ENCODE measurements at regions not wholly inside any gene's neighbourhood (a gene's known extent, or its start where the extent isn't known, plus 50 kb on each side); places are given as distances from the start of the nearest gene placed in this dataset.

- no peak for DNase-seq
Measured at GRCh38 chr13:99911965-99912566, 59.5 kb downstream of the ZIC5 start.

GRCh38 chr13:99911069-99911964, 60.2 kb downstream of the ZIC5 start:
- DNase-seq: no peak

- DNase-seq: no peak
Measured at GRCh38 chr13:99909836-99910619, 61.5 kb downstream of the ZIC5 start.

GRCh38 chr13:99909097-99909835, 62.3 kb downstream of the ZIC5 start:
- no peak for DNase-seq

GRCh38 chr13:99908140-99908803, 63.3 kb downstream of the ZIC5 start:
- no peak for DNase-seq

- no peak for DNase-seq
Measured at GRCh38 chr13:99907627-99908026, 63.9 kb downstream of the ZIC5 start.

GRCh38 chr13:99907038-99907437, 64.5 kb downstream of the ZIC5 start:
- no peak for DNase-seq

- DNase-seq: no peak
Measured at GRCh38 chr13:99905814-99906213, 65.8 kb downstream of the ZIC5 start.

- no peak for DNase-seq
Measured at GRCh38 chr13:99905224-99905623, 66.3 kb downstream of the ZIC5 start.

- DNase-seq: no peak
Measured at GRCh38 chr13:99903140-99903539, 68.4 kb downstream of the ZIC5 start.

- DNase-seq: no peak
Measured at GRCh38 chr13:99902657-99903056, 68.9 kb downstream of the ZIC5 start.

GRCh38 chr13:99900960-99901359, 70.6 kb downstream of the ZIC5 start:
- no peak for DNase-seq

- DNase-seq: no peak
Measured at GRCh38 chr13:99898421-99898820, 73.1 kb downstream of the ZIC5 start.

- no peak for DNase-seq
Measured at GRCh38 chr13:99897076-99897440, 74.5 kb downstream of the ZIC5 start.

GRCh38 chr13:99896369-99897075, 75.0 kb downstream of the ZIC5 start:
- no peak for DNase-seq

GRCh38 chr13:99895444-99896368, 75.9 kb downstream of the ZIC5 start:
- peak; percentile 35 for DNase-seq

GRCh38 chr13:99894840-99895443, 76.6 kb downstream of the ZIC5 start:
- DNase-seq: no peak

GRCh38 chr13:99894105-99894839, 77.3 kb downstream of the ZIC5 start:
- no peak for DNase-seq

- DNase-seq: no peak
Measured at GRCh38 chr13:99893567-99893966, 78.0 kb downstream of the ZIC5 start.
